GM12875 (cell line): ENCODE measurements at regions not wholly inside any gene's neighbourhood (a gene's known extent, or its start where the extent isn't known, plus 50 kb on each side); places are given as distances from the start of the nearest gene placed in this dataset.

Source experiments
- H3K4me3 ChIP-seq: one replicate; pipeline ENCODE4 v1.5.1; 2011; ENCODE audit warnings: low read depth, low read length, control low read depth
- CTCF ChIP-seq: IDR thresholded peaks from 2 replicates; pipeline ENCODE4 v1.5.1; 2011; ENCODE audit warnings: low read depth, mild to moderate bottlenecking, control low read depth, inconsistent platforms, low read length, moderate library complexity, borderline replicate concordance; ENCODE audit not compliant: insufficient read depth

- TF ChIP-seq CTCF: no peak
- H3K4me3 ChIP-seq: no peak overlapping the region
Observed at GRCh38 chr1:59005491-59006288, 221.8 kb upstream of the JUN start.

GRCh38 chr1:59006289-59006658 lies 222.4 kb upstream of the JUN start:
- TF ChIP-seq CTCF: no peak
- H3K4me3 ChIP-seq: no peak overlapping the region

- H3K4me3 ChIP-seq: no peak overlapping the region
- no peak for TF ChIP-seq CTCF
Observed at GRCh38 chr1:59006932-59007331, 223.1 kb upstream of the JUN start.

GRCh38 chr1:59007429-59007819 lies 223.6 kb upstream of the JUN start:
- no peak for TF ChIP-seq CTCF
- no peak overlapping the region for H3K4me3 ChIP-seq

GRCh38 chr1:59007820-59008598 lies 224.2 kb upstream of the JUN start:
- no peak for TF ChIP-seq CTCF
- H3K4me3 ChIP-seq: no peak overlapping the region

GRCh38 chr1:59008599-59009347 lies 224.9 kb upstream of the JUN start:
- H3K4me3 ChIP-seq: no peak overlapping the region
- TF ChIP-seq CTCF: no peak
